H7 (cell line): ENCODE measurements at regions not wholly inside any gene's neighbourhood (a gene's known extent, or its start where the extent isn't known, plus 50 kb on each side); places are given as distances from the start of the nearest gene placed in this dataset.
"Not testable (repeated sequence)": the region's sequence is repeated elsewhere in the genome, so short reads cannot be mapped to it uniquely, and the experiment has no call there.

Experiments used
- DNase-seq: peaks from one replicate; pipeline ENCODE4 v3.0.0; 2012
- H3K27me3 ChIP-seq: 2 replicates; pipeline ENCODE4 v1.6.0; 2011; ENCODE audit warnings: mild to moderate bottlenecking, low read length; ENCODE audit not compliant: control insufficient read depth, insufficient read depth
- H3K36me3 ChIP-seq: replicated peaks from 2 replicates; pipeline ENCODE4 v1.5.1; 2011; ENCODE audit warnings: low read length; ENCODE audit not compliant: control insufficient read depth, insufficient read depth
- H3K4me3 ChIP-seq: 2 replicates; pipeline ENCODE4 v1.5.1; 2011; ENCODE audit warnings: low read depth, mild to moderate bottlenecking, control low read depth, low read length, moderate library complexity; ENCODE audit not compliant: insufficient read depth

- H3K4me3 ChIP-seq, DNase-seq, H3K36me3 ChIP-seq, H3K27me3 ChIP-seq: not testable (repeated sequence)
Measured at GRCh38 chr7:136109037-136109436, 131.9 kb upstream of the MTPN start.

GRCh38 chr7:136105191-136105590 lies 128.0 kb upstream of the MTPN start:
- Histone ChIP-seq H3K27me3 (no peaks in the 10 kb centered on the region), H3K36me3 (no peaks in the 10 kb centered on the region), H3K4me3 (no peak overlapping the region)
- no peak for DNase-seq

GRCh38 chr7:136104269-136104603 lies 127.1 kb upstream of the MTPN start:
- Histone ChIP-seq H3K36me3 (no peaks in the 10 kb centered on the region), H3K27me3 (no peaks in the 10 kb centered on the region)

GRCh38 chr7:136103545-136104268 lies 126.5 kb upstream of the MTPN start:
- no peak for DNase-seq
- H3K27me3 ChIP-seq = no peaks in the 10 kb centered on the region
- no peak overlapping the region for H3K4me3 ChIP-seq
- no peaks in the 10 kb centered on the region for H3K36me3 ChIP-seq

More at GRCh38 chr7:136104269-136104603, 127.1 kb upstream of the MTPN start:
- H3K4me3 ChIP-seq = no peak overlapping the region
- no peak for DNase-seq

- Histone ChIP-seq H3K36me3 (no peaks in the 10 kb centered on the region), H3K4me3 (no peak overlapping the region), H3K27me3 (no peaks in the 10 kb centered on the region)
- DNase-seq = no peak
Measured at GRCh38 chr7:136102881-136103280, 125.7 kb upstream of the MTPN start.

GRCh38 chr7:136092714-136093113 lies 115.6 kb upstream of the MTPN start:
- not testable (repeated sequence) for H3K4me3 ChIP-seq, H3K36me3 ChIP-seq, H3K27me3 ChIP-seq, DNase-seq

- Histone ChIP-seq H3K27me3 (no peaks in the 10 kb centered on the region), H3K36me3 (no peaks in the 10 kb centered on the region), H3K4me3 (no peak overlapping the region)
- no peak for DNase-seq
Measured at GRCh38 chr7:136087881-136088280, 110.7 kb upstream of the MTPN start.

GRCh38 chr7:136086712-136087111 lies 109.6 kb upstream of the MTPN start:
- Histone ChIP-seq H3K36me3 (no peaks in the 10 kb centered on the region), H3K27me3 (no peaks in the 10 kb centered on the region), H3K4me3 (no peak overlapping the region)
- peak; percentile 62 for DNase-seq

GRCh38 chr7:136079934-136080333 lies 102.8 kb upstream of the MTPN start:
- H3K4me3 ChIP-seq = no peak overlapping the region
- DNase-seq = no peak
- no peaks in the 10 kb centered on the region for H3K27me3 ChIP-seq
- no peaks in the 10 kb centered on the region for H3K36me3 ChIP-seq

GRCh38 chr7:136079478-136079892 lies 102.3 kb upstream of the MTPN start:
- H3K36me3 ChIP-seq = no peaks in the 10 kb centered on the region
- DNase-seq = no peak
- no peak overlapping the region for H3K4me3 ChIP-seq
- no peaks in the 10 kb centered on the region for H3K27me3 ChIP-seq

GRCh38 chr7:136079066-136079465 lies 101.9 kb upstream of the MTPN start:
- Histone ChIP-seq H3K27me3 (no peaks in the 10 kb centered on the region), H3K36me3 (no peaks in the 10 kb centered on the region), H3K4me3 (no peak overlapping the region)
- DNase-seq = no peak

- H3K36me3 ChIP-seq = no peaks in the 10 kb centered on the region
- H3K27me3 ChIP-seq = no peaks in the 10 kb centered on the region
- H3K4me3 ChIP-seq = no peak overlapping the region
- DNase-seq = no peak
Measured at GRCh38 chr7:136078630-136079029, 101.5 kb upstream of the MTPN start.

- Histone ChIP-seq H3K4me3 (no peak overlapping the region), H3K36me3 (no peaks in the 10 kb centered on the region), H3K27me3 (no peaks in the 10 kb centered on the region)
- DNase-seq = no peak
Measured at GRCh38 chr7:136076954-136077353, 99.8 kb upstream of the MTPN start.

- Histone ChIP-seq H3K27me3 (no peaks in the 10 kb centered on the region), H3K36me3 (no peaks in the 10 kb centered on the region), H3K4me3 (no peak overlapping the region)
- DNase-seq = no peak
Measured at GRCh38 chr7:136074843-136075242, 97.7 kb upstream of the MTPN start.

- DNase-seq = no peak
- Histone ChIP-seq H3K4me3 (no peak overlapping the region), H3K36me3 (no peaks in the 10 kb centered on the region), H3K27me3 (no peaks in the 10 kb centered on the region)
Measured at GRCh38 chr7:136072447-136072846, 95.3 kb upstream of the MTPN start.
